ENCODE measurements at regions not wholly inside any gene's neighbourhood (a gene's known extent, or its start where the extent isn't known, plus 50 kb on each side); places are given as distances from the start of the nearest gene placed in this dataset.

- H3K36me3 ChIP-seq (replicated peaks in 1 of 2; ENCODE audit: control insufficient read depth in 1 of 2, insufficient read depth in 2 of 2, low read length in 1 of 2) = no peaks in the 10 kb centered on the region
- no peaks in the 10 kb centered on the region for H3K79me2 ChIP-seq (ENCODE audit: insufficient read depth)
- no peak for TF ChIP-seq REST (IDR thresholded peaks at IDR 0.05; ENCODE audit: low read depth, low read length)
- TF ChIP-seq SIN3A (IDR thresholded peaks at IDR 0.05; ENCODE audit: borderline replicate concordance, low read depth, low read length) = no peak
- TF ChIP-seq ZBTB33 (IDR thresholded peaks at IDR 0.05; ENCODE audit: borderline replicate concordance, low read depth) = no peak
- TF ChIP-seq RFX5 (IDR thresholded peaks at IDR 0.05; ENCODE audit: low read length) = no peak
- no peak for TF ChIP-seq TCF12 (IDR thresholded peaks at IDR 0.05)
- TF ChIP-seq CHD2 (IDR thresholded peaks at IDR 0.05; ENCODE audit: low read length, partially characterized antibody) = no peak
- no peak for TF ChIP-seq IRF3 (IDR thresholded peaks at IDR 0.05; ENCODE audit: low read depth, low read length)
- no peak for TF ChIP-seq MAX (IDR thresholded peaks at IDR 0.05; ENCODE audit: low read depth)
- TF ChIP-seq SMC3 (IDR thresholded peaks at IDR 0.05; ENCODE audit: low read depth, low read length) = no peak
- no peak for TF ChIP-seq TEAD4 (IDR thresholded peaks at IDR 0.05; ENCODE audit: borderline replicate concordance, insufficient read depth)
- no peak for TF ChIP-seq EP300 (IDR thresholded peaks at IDR 0.05; ENCODE audit: borderline replicate concordance in 1 of 2, low read depth in 1 of 2, low read length in 1 of 2)
- TF ChIP-seq FOXM1 (IDR thresholded peaks at IDR 0.05; ENCODE audit: low read depth) = no peak
- no peak for TF ChIP-seq YY1 (IDR thresholded peaks at IDR 0.05; ENCODE audit: low read depth)
- no peak for TF ChIP-seq RXRA (IDR thresholded peaks at IDR 0.05; ENCODE audit: borderline replicate concordance, low read depth)
- TF ChIP-seq PBX3 (IDR thresholded peaks at IDR 0.05) = no peak
- no peak for TF ChIP-seq FOXJ3 (CRISPR knock-in tag; IDR thresholded peaks at IDR 0.05)
- TF ChIP-seq RCOR1 (IDR thresholded peaks at IDR 0.05; ENCODE audit: low read length) = no peak
- no peak for TF ChIP-seq POLR2AphosphoS5 (IDR thresholded peaks at IDR 0.05; ENCODE audit: low read depth, low read length)
- no peak for TF ChIP-seq MXI1 (IDR thresholded peaks at IDR 0.05; ENCODE audit: low read depth, low read length)
- no peaks in the 10 kb centered on the region for H3K9me2 ChIP-seq
- H4K20me1 ChIP-seq (ENCODE audit: insufficient read depth) = no peaks in the 10 kb centered on the region
- no peak overlapping the region for H3K27ac ChIP-seq (ENCODE audit: low read depth in 2 of 2, low read length in 1 of 2)
- DNase-seq = no peak
- peaks cover 0 to 22% of the 10 kb centered on the region in 2 experiments; a peak in 2 of 4 replicates for H3K4me1 ChIP-seq (ENCODE audit: control insufficient read depth in 1 of 2, insufficient read depth in 2 of 2, low read depth in 1 of 2, low read length in 1 of 2)
- no peak overlapping the region for H3K9ac ChIP-seq
- H3F3A ChIP-seq (replicated peaks; ENCODE audit: insufficient read depth) = no peaks in the 10 kb centered on the region
- H2AFZ ChIP-seq (ENCODE audit: low read depth) = no peak overlapping the region
- no peak overlapping the region for H3K4me2 ChIP-seq
- ChIA-PET POLR2A (no interaction called here), CTCF (interaction anchor here (0.8 to 2.0 kb wide), 5 partner anchors 13 to 298 kb away, joined by 3 to 6 read pairs (median 4); no protein-coding TSS in a partner anchor)
- H3K4me3 ChIP-seq (ENCODE audit: low read depth in 2 of 2, low read length in 1 of 2) = no peak overlapping the region
- H3K9me3 ChIP-seq = no peaks in the 10 kb centered on the region
- H3K27me3 ChIP-seq (ENCODE audit: insufficient read depth) = no peaks in the 10 kb centered on the region
- WGBS (ENCODE audit: low lambda C conversion rate) = 81% methylated on average over 2 of the region's 2 CpGs
Observed at GRCh38 chr4:4779054-4779453, 80.4 kb upstream of the MSX1 start.

All from SK-N-SH (cell line).